GM21737 (cell line): ENCODE measurements at regions not wholly inside any gene's neighbourhood (a gene's known extent, or its start where the extent isn't known, plus 50 kb on each side); places are given as distances from the start of the nearest gene placed in this dataset.
"Not testable (repeated sequence)": the region's sequence is repeated elsewhere in the genome, so short reads cannot be mapped to it uniquely, and the experiment has no call there.

Experiments
- ATAC-seq: cut with Tn5 transposase; IDR thresholded peaks from one replicate; pipeline ENCODE4 v1.9.1; 2021; ENCODE audit warnings: mild to moderate bottlenecking, moderate library complexity; ENCODE audit not compliant: unreplicated experiment

- no peak for ATAC-seq
Observed at GRCh38 chr15:77844798-77845446, 212.2 kb upstream of the LINGO1 start.

GRCh38 chr15:77843546-77843945 is 210.8 kb upstream of the LINGO1 start:
- no peak for ATAC-seq

- no peak for ATAC-seq
Observed at GRCh38 chr15:77840991-77841775, 208.5 kb upstream of the LINGO1 start.

- ATAC-seq: no peak
Observed at GRCh38 chr15:77839970-77840905, 207.5 kb upstream of the LINGO1 start.

GRCh38 chr15:77839456-77839855 is 206.7 kb upstream of the LINGO1 start:
- no peak for ATAC-seq

GRCh38 chr15:77838595-77838994 is 205.9 kb upstream of the LINGO1 start:
- no peak for ATAC-seq

GRCh38 chr15:77838061-77838460 is 205.3 kb upstream of the LINGO1 start:
- ATAC-seq: no peak

- no peak for ATAC-seq
Observed at GRCh38 chr15:77837649-77838025, 204.9 kb upstream of the LINGO1 start.

GRCh38 chr15:77836906-77837648 is 204.4 kb upstream of the LINGO1 start:
- no peak for ATAC-seq

GRCh38 chr15:77836121-77836692 is 203.5 kb upstream of the LINGO1 start:
- no peak for ATAC-seq

GRCh38 chr15:77834276-77834990 is 201.7 kb upstream of the LINGO1 start:
- ATAC-seq: no peak

GRCh38 chr15:77832874-77833273 is 200.2 kb upstream of the LINGO1 start:
- no peak for ATAC-seq

- ATAC-seq: no peak
Observed at GRCh38 chr15:77831986-77832385, 199.3 kb upstream of the LINGO1 start.

GRCh38 chr15:77830051-77830468 is 197.3 kb upstream of the LINGO1 start:
- ATAC-seq: no peak

- ATAC-seq: not testable (repeated sequence)
Observed at GRCh38 chr15:77829331-77829730, 196.6 kb upstream of the LINGO1 start.

- no peak for ATAC-seq
Observed at GRCh38 chr15:77827860-77828259, 195.1 kb upstream of the LINGO1 start.

- no peak for ATAC-seq
Observed at GRCh38 chr15:77826006-77826695, 193.4 kb upstream of the LINGO1 start.

GRCh38 chr15:77825546-77825945 is 192.8 kb upstream of the LINGO1 start:
- ATAC-seq: no peak

- ATAC-seq: no peak
Observed at GRCh38 chr15:77825252-77825542, 192.5 kb upstream of the LINGO1 start.
